ENCODE measurements at regions not wholly inside any gene's neighbourhood (a gene's known extent, or its start where the extent isn't known, plus 50 kb on each side); places are given as distances from the start of the nearest gene placed in this dataset.

DNA sequence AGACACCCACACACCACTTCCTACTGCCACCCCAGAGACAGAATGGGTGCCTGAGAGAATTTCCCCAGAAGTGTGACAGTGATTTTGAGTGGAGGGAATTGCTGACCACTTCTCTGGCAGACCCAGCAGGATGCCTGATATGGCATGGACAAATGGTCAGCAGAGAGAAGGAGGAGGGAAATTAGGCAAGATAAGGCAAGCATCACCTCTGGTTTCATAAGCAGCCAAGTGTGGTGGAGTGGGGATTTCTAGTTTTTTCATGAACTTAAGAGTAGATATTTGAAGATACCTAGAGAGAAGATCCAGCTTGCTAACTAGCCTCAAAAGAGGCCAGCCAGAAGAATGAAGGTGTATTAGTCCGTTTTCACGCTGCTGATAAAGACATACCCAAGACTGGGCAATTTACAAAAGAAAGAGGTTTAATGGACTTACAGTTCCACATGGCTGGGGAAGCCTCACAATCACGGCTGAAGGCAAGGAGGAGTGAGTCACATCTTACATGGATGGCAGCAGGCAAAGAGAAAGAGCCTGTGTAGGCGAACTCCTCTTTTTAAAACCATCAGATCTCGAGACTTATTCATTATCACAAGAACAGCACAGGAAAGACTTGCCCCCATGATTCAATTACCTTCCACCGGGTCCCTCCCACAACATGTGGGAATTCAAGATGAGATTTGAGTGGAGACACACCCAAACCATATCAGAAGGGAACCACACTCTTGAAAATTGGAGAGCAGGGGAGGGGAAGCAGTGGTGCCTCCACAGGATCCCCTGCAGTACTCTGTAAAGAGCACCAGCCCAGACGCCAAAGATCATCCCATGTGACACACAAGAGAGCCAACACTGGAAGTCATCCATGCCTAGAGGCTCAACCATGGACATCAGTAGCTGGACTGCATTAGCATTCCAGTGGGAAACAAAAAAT, 64.2 kb downstream of the RBM43 start:
- no peaks in the 10 kb centered on the region for H3K4me1 ChIP-seq (ENCODE audit: control insufficient read depth, insufficient read depth, low read length, poor library complexity, severe bottlenecking)
- no peak for DNase-seq
- no peak overlapping the region for H3K4me3 ChIP-seq (ENCODE audit: insufficient read depth, low read depth, low read length, poor library complexity, severe bottlenecking)
- H3K9me3 ChIP-seq (ENCODE audit: control insufficient read depth, low read length): no peaks in the 10 kb centered on the region
- H3K27ac ChIP-seq (ENCODE audit: insufficient read depth, low read length, poor library complexity, severe bottlenecking): no peak overlapping the region
- H3K36me3 ChIP-seq (ENCODE audit: control insufficient read depth, insufficient read depth, low read length): no peaks in the 10 kb centered on the region
- H3K27me3 ChIP-seq (replicated peaks; ENCODE audit: control insufficient read depth, insufficient read depth, low read length, poor library complexity, severe bottlenecking): no peaks in the 10 kb centered on the region

GRCh38 chr2:151193576-151193975, 68.1 kb downstream of the RBM43 start:
- H3K27me3 ChIP-seq (replicated peaks; ENCODE audit: control insufficient read depth, insufficient read depth, low read length, poor library complexity, severe bottlenecking): no peaks in the 10 kb centered on the region
- H3K27ac ChIP-seq (ENCODE audit: insufficient read depth, low read length, poor library complexity, severe bottlenecking): no peak overlapping the region
- no peak overlapping the region for H3K4me3 ChIP-seq (ENCODE audit: insufficient read depth, low read depth, low read length, poor library complexity, severe bottlenecking)
- no peaks in the 10 kb centered on the region for H3K4me1 ChIP-seq (ENCODE audit: control insufficient read depth, insufficient read depth, low read length, poor library complexity, severe bottlenecking)
- no peaks in the 10 kb centered on the region for H3K36me3 ChIP-seq (ENCODE audit: control insufficient read depth, insufficient read depth, low read length)
- H3K9me3 ChIP-seq (ENCODE audit: control insufficient read depth, low read length): no peaks in the 10 kb centered on the region
- DNase-seq: no peak

DNA sequence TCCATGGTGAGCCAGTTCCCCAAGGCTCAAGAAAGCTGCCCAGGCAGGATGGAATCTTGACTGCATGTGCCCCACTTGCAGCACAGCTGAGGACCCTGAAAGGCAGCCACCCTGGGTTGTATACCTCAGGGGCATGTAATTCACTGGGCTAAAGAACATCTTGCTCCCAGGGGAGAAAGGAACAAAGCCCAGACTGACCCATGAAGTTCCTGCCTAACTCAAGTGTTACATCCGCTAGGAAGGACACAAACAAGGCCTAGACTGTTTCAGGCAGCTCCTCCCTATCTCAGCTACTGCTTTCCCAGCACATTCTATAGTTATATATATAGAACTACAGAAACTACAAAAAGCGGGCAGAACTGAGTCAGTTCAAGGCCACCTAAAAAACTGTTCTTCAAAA, 69.0 kb downstream of the RBM43 start:
- H3K27ac ChIP-seq (ENCODE audit: insufficient read depth, low read length, poor library complexity, severe bottlenecking): no peak overlapping the region
- no peaks in the 10 kb centered on the region for H3K4me1 ChIP-seq (ENCODE audit: control insufficient read depth, insufficient read depth, low read length, poor library complexity, severe bottlenecking)
- DNase-seq: no peak
- H3K9me3 ChIP-seq (ENCODE audit: control insufficient read depth, low read length): no peaks in the 10 kb centered on the region
- H3K36me3 ChIP-seq (ENCODE audit: control insufficient read depth, insufficient read depth, low read length): no peaks in the 10 kb centered on the region
- no peaks in the 10 kb centered on the region for H3K27me3 ChIP-seq (replicated peaks; ENCODE audit: control insufficient read depth, insufficient read depth, low read length, poor library complexity, severe bottlenecking)
- no peak overlapping the region for H3K4me3 ChIP-seq (ENCODE audit: insufficient read depth, low read depth, low read length, poor library complexity, severe bottlenecking)

- H3K4me1 ChIP-seq (ENCODE audit: control insufficient read depth, insufficient read depth, low read length, poor library complexity, severe bottlenecking): no peaks in the 10 kb centered on the region
- no peaks in the 10 kb centered on the region for H3K36me3 ChIP-seq (ENCODE audit: control insufficient read depth, insufficient read depth, low read length)
- no peak overlapping the region for H3K27ac ChIP-seq (ENCODE audit: insufficient read depth, low read length, poor library complexity, severe bottlenecking)
- no peaks in the 10 kb centered on the region for H3K9me3 ChIP-seq (ENCODE audit: control insufficient read depth, low read length)
- no peaks in the 10 kb centered on the region for H3K27me3 ChIP-seq (replicated peaks; ENCODE audit: control insufficient read depth, insufficient read depth, low read length, poor library complexity, severe bottlenecking)
- no peak for DNase-seq
- H3K4me3 ChIP-seq (ENCODE audit: insufficient read depth, low read depth, low read length, poor library complexity, severe bottlenecking): no peak overlapping the region
These were observed 70.7 kb downstream of the RBM43 start for GRCh38 chr2:151191001-151191400.

DNA sequence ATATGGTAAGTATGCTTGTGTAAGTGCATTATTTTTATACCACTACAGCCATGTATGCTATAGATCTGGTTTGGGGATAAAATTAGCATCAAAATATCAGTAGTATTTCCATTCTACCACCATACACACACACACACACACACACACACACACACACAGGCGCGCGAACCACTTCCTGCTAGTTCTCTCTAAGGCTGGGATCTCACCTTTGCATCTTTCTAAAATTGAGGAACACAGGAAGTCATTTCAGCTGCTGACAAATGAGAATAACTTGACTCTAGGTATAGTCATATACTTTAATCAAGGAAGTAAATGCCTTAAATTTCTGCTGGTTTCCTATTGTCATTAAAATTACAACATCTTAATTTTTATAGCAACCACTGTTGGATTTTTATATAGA, 72.5 kb downstream of the RBM43 start:
- Histone ChIP-seq H3K36me3 (ENCODE audit: control insufficient read depth, insufficient read depth, low read length) (no peaks in the 10 kb centered on the region), H3K4me3 (ENCODE audit: insufficient read depth, low read depth, low read length, poor library complexity, severe bottlenecking) (no peak overlapping the region), H3K27me3 (replicated peaks; ENCODE audit: control insufficient read depth, insufficient read depth, low read length, poor library complexity, severe bottlenecking) (no peaks in the 10 kb centered on the region), H3K9me3 (ENCODE audit: control insufficient read depth, low read length) (no peaks in the 10 kb centered on the region), H3K4me1 (ENCODE audit: control insufficient read depth, insufficient read depth, low read length, poor library complexity, severe bottlenecking) (no peaks in the 10 kb centered on the region), H3K27ac (ENCODE audit: insufficient read depth, low read length, poor library complexity, severe bottlenecking) (no peak overlapping the region)
- DNase-seq: no peak

DNA sequence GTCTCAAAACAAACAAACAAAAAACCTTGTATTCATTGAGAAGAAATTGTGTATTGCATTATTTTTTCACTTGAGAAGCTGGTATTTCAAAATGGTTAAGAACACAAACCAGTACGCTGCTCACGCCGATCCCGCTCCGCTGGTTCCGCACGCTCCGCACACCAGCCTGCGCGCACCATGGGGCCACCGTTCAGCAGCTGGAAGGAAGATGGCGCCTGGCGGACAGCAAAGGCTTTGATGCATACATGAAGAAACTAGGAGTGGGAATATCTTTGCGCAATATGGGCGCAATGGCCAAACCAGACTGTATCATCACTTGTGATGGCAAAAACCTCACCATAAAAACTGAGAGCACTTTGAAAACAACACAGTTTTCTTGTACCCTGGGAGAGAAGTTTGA, 75.7 kb downstream of the RBM43 start:
- Histone ChIP-seq H3K4me1 (ENCODE audit: control insufficient read depth, insufficient read depth, low read length, poor library complexity, severe bottlenecking) (no peaks in the 10 kb centered on the region), H3K4me3 (ENCODE audit: insufficient read depth, low read depth, low read length, poor library complexity, severe bottlenecking) (no peak overlapping the region), H3K9me3 (ENCODE audit: control insufficient read depth, low read length) (no peaks in the 10 kb centered on the region), H3K36me3 (ENCODE audit: control insufficient read depth, insufficient read depth, low read length) (no peaks in the 10 kb centered on the region), H3K27ac (ENCODE audit: insufficient read depth, low read length, poor library complexity, severe bottlenecking) (no peak overlapping the region), H3K27me3 (replicated peaks; ENCODE audit: control insufficient read depth, insufficient read depth, low read length, poor library complexity, severe bottlenecking) (no peaks in the 10 kb centered on the region)
- no peak for DNase-seq

DNA sequence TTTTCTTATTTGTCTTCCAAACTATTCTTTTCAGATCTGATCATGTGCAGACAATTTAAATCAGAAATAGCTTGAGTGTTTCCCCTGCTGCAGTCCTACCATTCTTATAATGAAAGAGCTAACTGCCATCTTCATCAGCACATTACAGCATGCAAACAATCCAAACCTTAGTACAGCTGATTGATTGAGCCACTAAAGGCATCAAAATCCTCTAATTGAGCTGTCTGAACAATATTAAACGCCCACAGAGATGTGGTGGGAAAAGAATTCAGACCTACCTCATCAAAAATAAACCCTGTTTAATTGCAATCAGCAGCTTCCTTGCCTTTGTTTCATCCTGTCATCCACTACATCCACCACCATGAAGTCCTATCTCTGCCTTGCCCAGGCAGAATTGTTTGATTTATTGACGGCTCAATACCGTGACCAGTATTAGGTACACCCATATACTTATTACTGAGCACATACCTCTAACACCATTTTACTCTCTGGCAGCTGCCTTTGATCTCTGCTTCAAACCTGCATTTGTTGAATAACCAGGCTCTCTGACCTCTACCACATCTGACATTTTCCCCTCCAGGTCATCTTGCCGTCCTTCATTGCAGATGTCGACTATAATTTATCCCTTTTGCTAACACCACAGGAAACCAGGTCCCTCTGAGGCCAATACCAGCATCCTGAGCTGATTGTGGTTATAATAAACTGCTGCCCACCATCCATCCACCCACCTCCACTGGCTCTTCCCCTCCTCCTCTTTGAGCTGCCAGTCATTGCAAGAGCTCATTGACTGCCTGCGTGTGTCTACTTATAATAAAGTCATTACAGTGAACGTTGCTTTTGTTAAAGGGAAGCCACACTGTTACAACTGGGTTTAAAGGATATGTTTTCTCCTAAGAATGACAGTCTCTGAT, 78.5 kb downstream of the RBM43 start:
- Histone ChIP-seq H3K9me3 (ENCODE audit: control insufficient read depth, low read length) (no peaks in the 10 kb centered on the region), H3K4me3 (ENCODE audit: insufficient read depth, low read depth, low read length, poor library complexity, severe bottlenecking) (no peak overlapping the region), H3K36me3 (ENCODE audit: control insufficient read depth, insufficient read depth, low read length) (no peaks in the 10 kb centered on the region), H3K4me1 (ENCODE audit: control insufficient read depth, insufficient read depth, low read length, poor library complexity, severe bottlenecking) (no peaks in the 10 kb centered on the region), H3K27me3 (replicated peaks; ENCODE audit: control insufficient read depth, insufficient read depth, low read length, poor library complexity, severe bottlenecking) (no peaks in the 10 kb centered on the region), H3K27ac (ENCODE audit: insufficient read depth, low read length, poor library complexity, severe bottlenecking) (no peak overlapping the region)
- no peak for DNase-seq

GRCh38 chr2:151182396-151182795, 79.3 kb downstream of the RBM43 start:
- H3K4me1 ChIP-seq (ENCODE audit: control insufficient read depth, insufficient read depth, low read length, poor library complexity, severe bottlenecking): no peaks in the 10 kb centered on the region
- no peak overlapping the region for H3K27ac ChIP-seq (ENCODE audit: insufficient read depth, low read length, poor library complexity, severe bottlenecking)
- H3K36me3 ChIP-seq (ENCODE audit: control insufficient read depth, insufficient read depth, low read length): no peaks in the 10 kb centered on the region
- no peak overlapping the region for H3K4me3 ChIP-seq (ENCODE audit: insufficient read depth, low read depth, low read length, poor library complexity, severe bottlenecking)
- no peaks in the 10 kb centered on the region for H3K27me3 ChIP-seq (replicated peaks; ENCODE audit: control insufficient read depth, insufficient read depth, low read length, poor library complexity, severe bottlenecking)
- DNase-seq: no peak
- H3K9me3 ChIP-seq (ENCODE audit: control insufficient read depth, low read length): no peaks in the 10 kb centered on the region

GRCh38 chr2:151181524-151181923, 80.1 kb downstream of the RBM43 start:
- no peak for DNase-seq
- H3K9me3 ChIP-seq (ENCODE audit: control insufficient read depth, low read length): no peaks in the 10 kb centered on the region
- H3K27ac ChIP-seq (ENCODE audit: insufficient read depth, low read length, poor library complexity, severe bottlenecking): no peak overlapping the region
- H3K4me3 ChIP-seq (ENCODE audit: insufficient read depth, low read depth, low read length, poor library complexity, severe bottlenecking): no peak overlapping the region
- no peaks in the 10 kb centered on the region for H3K36me3 ChIP-seq (ENCODE audit: control insufficient read depth, insufficient read depth, low read length)
- H3K27me3 ChIP-seq (replicated peaks; ENCODE audit: control insufficient read depth, insufficient read depth, low read length, poor library complexity, severe bottlenecking): no peaks in the 10 kb centered on the region
- no peaks in the 10 kb centered on the region for H3K4me1 ChIP-seq (ENCODE audit: control insufficient read depth, insufficient read depth, low read length, poor library complexity, severe bottlenecking)

GRCh38 chr2:151180123-151180522, 81.5 kb downstream of the RBM43 start:
- no peak overlapping the region for H3K4me3 ChIP-seq (ENCODE audit: insufficient read depth, low read depth, low read length, poor library complexity, severe bottlenecking)
- no peaks in the 10 kb centered on the region for H3K9me3 ChIP-seq (ENCODE audit: control insufficient read depth, low read length)
- no peaks in the 10 kb centered on the region for H3K27me3 ChIP-seq (replicated peaks; ENCODE audit: control insufficient read depth, insufficient read depth, low read length, poor library complexity, severe bottlenecking)
- H3K36me3 ChIP-seq (ENCODE audit: control insufficient read depth, insufficient read depth, low read length): no peaks in the 10 kb centered on the region
- H3K27ac ChIP-seq (ENCODE audit: insufficient read depth, low read length, poor library complexity, severe bottlenecking): no peak overlapping the region
- DNase-seq: no peak
- no peaks in the 10 kb centered on the region for H3K4me1 ChIP-seq (ENCODE audit: control insufficient read depth, insufficient read depth, low read length, poor library complexity, severe bottlenecking)

All from effector memory CD4-positive, alpha-beta T cell (primary cell).